GM12865 (cell line): ENCODE measurements at regions not wholly inside any gene's neighbourhood (a gene's known extent, or its start where the extent isn't known, plus 50 kb on each side); places are given as distances from the start of the nearest gene placed in this dataset.

Experiments used
- DNase-seq: peaks from one replicate; pipeline ENCODE4 v3.0.0; 2010; ENCODE audit warnings: low read depth
- H3K4me3 ChIP-seq: 2 replicates; pipeline ENCODE4 v1.5.1; 2011; ENCODE audit warnings: mild to moderate bottlenecking, low read depth, low read length, control low read depth
- TF ChIP-seq, protein P1 (sequence below): IDR thresholded peaks from 2 replicates; pipeline ENCODE4 v1.5.1; 2011; ENCODE audit warnings: low read length, control low read depth, low read depth, inconsistent platforms; ENCODE audit not compliant: insufficient read depth; ENCODE audit errors: missing control alignments

DNA sequence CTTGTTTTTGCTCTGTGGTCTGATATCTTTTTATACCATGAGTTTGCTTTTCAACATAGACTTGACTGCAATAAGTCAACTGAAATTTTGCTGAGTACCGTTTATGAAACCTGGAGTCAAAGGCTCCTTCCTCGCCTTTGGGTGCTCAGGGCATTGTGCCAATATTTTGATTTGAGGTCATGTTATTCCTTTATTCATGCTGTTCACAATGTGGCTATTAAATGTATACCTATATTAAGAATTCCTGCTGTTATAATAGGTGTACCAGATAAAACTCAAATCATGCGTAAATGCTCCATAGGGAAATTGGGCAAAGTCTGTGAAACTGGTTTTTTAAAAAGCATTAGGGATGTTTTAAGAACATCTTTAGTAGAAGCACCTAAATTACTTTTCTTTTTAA is 334.0 kb upstream of the NUDT12 start:
- TF ChIP-seq, protein P1, sequence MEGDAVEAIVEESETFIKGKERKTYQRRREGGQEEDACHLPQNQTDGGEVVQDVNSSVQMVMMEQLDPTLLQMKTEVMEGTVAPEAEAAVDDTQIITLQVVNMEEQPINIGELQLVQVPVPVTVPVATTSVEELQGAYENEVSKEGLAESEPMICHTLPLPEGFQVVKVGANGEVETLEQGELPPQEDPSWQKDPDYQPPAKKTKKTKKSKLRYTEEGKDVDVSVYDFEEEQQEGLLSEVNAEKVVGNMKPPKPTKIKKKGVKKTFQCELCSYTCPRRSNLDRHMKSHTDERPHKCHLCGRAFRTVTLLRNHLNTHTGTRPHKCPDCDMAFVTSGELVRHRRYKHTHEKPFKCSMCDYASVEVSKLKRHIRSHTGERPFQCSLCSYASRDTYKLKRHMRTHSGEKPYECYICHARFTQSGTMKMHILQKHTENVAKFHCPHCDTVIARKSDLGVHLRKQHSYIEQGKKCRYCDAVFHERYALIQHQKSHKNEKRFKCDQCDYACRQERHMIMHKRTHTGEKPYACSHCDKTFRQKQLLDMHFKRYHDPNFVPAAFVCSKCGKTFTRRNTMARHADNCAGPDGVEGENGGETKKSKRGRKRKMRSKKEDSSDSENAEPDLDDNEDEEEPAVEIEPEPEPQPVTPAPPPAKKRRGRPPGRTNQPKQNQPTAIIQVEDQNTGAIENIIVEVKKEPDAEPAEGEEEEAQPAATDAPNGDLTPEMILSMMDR = no peak
- DNase-seq = no peak
- H3K4me3 ChIP-seq = no peak overlapping the region

GRCh38 chr5:103895738-103896137 is 333.1 kb upstream of the NUDT12 start:
- TF ChIP-seq, protein P1 = no peak
- no peak overlapping the region for H3K4me3 ChIP-seq
- DNase-seq = no peak

GRCh38 chr5:103894882-103895281 is 332.3 kb upstream of the NUDT12 start:
- TF ChIP-seq, protein P1 = no peak
- no peak for DNase-seq
- H3K4me3 ChIP-seq = no peak overlapping the region

DNA sequence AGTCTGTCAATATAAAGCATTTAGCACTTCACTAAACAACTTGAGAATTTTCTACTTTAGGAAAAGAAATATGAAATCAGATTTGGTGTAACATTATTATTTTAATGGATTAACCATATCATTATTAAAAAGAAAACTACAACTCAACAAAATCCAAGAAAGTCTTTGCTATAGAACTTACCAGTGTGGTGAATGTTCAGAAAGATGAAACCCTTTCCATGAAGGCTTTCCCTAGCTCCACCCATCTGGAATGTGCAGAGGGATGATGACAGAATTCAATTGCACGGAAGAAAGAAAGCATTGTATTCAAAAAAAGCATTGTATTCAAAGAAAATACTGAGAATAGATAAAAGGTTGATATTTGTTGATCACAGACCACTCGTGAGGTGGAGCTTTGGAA is 328.6 kb upstream of the NUDT12 start:
- no peak overlapping the region for H3K4me3 ChIP-seq
- DNase-seq = no peak
- TF ChIP-seq, protein P1 = no peak

DNA sequence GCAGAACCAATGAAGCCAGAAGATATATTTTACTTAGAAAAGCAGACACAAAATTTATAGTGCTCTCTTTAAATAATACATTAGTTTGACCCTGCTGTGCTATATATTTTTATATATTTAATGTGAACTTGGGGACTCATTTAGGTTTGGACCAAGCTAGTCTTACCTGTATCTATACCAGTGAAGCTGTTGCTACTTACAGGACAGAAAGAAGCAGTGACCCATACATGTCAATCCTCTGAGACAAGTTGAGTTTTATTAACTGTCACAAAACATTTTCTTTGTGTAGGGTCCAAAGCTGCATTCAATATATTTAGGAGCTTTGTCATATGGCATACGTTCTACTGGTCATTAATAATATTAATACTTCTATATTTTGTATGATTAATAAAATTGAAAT is 327.7 kb upstream of the NUDT12 start:
- H3K4me3 ChIP-seq = no peak overlapping the region
- no peak for DNase-seq
- TF ChIP-seq, protein P1 = no peak

GRCh38 chr5:103889500-103890209 is 327.1 kb upstream of the NUDT12 start:
- no peak overlapping the region for H3K4me3 ChIP-seq
- TF ChIP-seq, protein P1 = no peak
- peak; percentile 64 for DNase-seq

DNA sequence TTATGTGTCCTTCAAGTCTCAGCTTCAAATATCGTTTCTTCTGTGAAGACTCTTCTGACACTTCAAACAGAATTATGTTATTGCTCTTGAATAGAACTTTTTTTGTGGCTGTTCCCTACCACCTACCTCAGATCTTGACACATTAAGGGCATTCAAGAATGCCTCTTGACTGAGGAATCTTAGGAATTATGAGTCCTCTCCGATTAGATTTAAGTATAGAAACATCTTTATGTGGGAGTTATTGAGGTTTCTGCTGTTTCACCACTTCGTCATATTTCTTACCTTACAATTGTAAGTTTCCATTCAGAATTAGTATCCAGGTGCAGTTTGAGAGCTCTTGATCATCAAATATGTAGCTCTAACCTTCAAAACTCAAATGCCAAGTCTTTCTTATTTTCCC is 324.2 kb upstream of the NUDT12 start:
- no peak overlapping the region for H3K4me3 ChIP-seq
- no peak for DNase-seq
- TF ChIP-seq, protein P1 = no peak
